Duodenal mucosa (tissue), 2 donors: ENCODE measurements at regions not wholly inside any gene's neighbourhood (a gene's known extent, or its start where the extent isn't known, plus 50 kb on each side); places are given as distances from the start of the nearest gene placed in this dataset.

Experiments
- H3K27ac ChIP-seq: one replicate; pipeline ENCODE4 v1.7.0; 2013; ENCODE audit warnings: low read depth, low read length
- H3K27me3 ChIP-seq, 2 donors: one replicate each; pipeline ENCODE4 v1.7.0; 2013; ENCODE audit warnings: low read length in 2 of 2, control low read depth in 1 of 2; ENCODE audit not compliant: insufficient read depth in 2 of 2, control insufficient read depth in 1 of 2
- H3K36me3 ChIP-seq, 2 donors: one replicate each; pipeline ENCODE4 v1.7.0; 2013; ENCODE audit warnings: low read length in 2 of 2, control low read depth in 1 of 2; ENCODE audit not compliant: insufficient read depth in 2 of 2, control insufficient read depth in 1 of 2
- H3K4me1 ChIP-seq, 2 donors: one replicate each; pipeline ENCODE4 v1.7.0; 2013; ENCODE audit warnings: low read length in 2 of 2, control low read depth in 1 of 2; ENCODE audit not compliant: insufficient read depth in 2 of 2, control insufficient read depth in 1 of 2
- H3K4me3 ChIP-seq, 2 donors: one replicate each; pipeline ENCODE4 v1.7.0; 2013; ENCODE audit warnings: low read length in 2 of 2, low read depth in 1 of 2
- H3K9ac ChIP-seq, 2 donors: one replicate each; pipeline ENCODE4 v1.7.0; 2013; ENCODE audit warnings: low read length in 2 of 2, low read depth in 1 of 2
- H3K9me3 ChIP-seq, 2 donors: one replicate each; pipeline ENCODE4 v1.7.0; 2013; ENCODE audit warnings: low read length in 2 of 2, control low read depth in 1 of 2; ENCODE audit not compliant: control insufficient read depth in 1 of 2

DNA sequence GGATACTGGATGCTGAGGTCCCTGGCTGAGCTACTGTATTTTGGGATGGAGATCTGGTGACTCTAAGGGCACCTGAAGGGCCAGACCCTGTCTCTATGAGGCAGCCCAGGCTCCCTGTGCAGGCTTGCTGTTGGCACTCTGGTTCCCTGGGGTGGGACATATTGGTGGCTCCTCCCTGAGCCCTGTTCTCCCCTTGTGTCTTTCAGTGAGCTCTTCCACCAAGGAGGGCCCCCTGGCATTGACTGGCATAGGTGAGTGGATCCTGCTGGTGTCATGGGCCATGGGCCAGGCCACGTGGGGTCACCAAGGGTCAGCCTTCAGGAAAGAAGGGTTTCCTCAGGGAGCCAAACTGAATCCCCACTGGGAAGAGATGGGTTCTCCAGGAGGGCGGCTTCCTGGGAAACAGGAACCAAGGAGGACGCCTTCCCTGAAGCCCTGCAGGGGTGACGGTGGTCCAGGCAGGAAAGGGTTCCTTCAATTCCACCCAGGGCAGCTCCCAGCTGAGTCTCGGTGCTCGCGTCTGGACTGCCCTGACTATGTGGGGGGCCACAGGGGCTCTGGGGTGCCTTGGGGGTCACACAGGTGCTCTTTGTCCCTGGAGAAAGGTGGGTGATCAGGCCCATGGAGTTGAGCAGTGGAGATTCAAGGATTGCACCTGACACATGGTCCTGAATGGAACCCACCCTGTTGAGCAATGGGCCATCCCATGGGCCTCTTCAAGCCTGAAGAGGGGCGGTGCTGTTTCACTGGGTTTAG is 220.4 kb downstream of the SNRPN start:
- peaks cover 65 to 81% of the 10 kb centered on the region in 2 donors for H3K9me3 ChIP-seq
- no peaks in the 10 kb centered on the region for H3K4me1 ChIP-seq
- H3K9ac ChIP-seq = no peak overlapping the region
- no peaks in the 10 kb centered on the region for H3K27me3 ChIP-seq
- H3K36me3 ChIP-seq = no peaks in the 10 kb centered on the region
- H3K27ac ChIP-seq = no peak overlapping the region
- no peak overlapping the region for H3K4me3 ChIP-seq

DNA sequence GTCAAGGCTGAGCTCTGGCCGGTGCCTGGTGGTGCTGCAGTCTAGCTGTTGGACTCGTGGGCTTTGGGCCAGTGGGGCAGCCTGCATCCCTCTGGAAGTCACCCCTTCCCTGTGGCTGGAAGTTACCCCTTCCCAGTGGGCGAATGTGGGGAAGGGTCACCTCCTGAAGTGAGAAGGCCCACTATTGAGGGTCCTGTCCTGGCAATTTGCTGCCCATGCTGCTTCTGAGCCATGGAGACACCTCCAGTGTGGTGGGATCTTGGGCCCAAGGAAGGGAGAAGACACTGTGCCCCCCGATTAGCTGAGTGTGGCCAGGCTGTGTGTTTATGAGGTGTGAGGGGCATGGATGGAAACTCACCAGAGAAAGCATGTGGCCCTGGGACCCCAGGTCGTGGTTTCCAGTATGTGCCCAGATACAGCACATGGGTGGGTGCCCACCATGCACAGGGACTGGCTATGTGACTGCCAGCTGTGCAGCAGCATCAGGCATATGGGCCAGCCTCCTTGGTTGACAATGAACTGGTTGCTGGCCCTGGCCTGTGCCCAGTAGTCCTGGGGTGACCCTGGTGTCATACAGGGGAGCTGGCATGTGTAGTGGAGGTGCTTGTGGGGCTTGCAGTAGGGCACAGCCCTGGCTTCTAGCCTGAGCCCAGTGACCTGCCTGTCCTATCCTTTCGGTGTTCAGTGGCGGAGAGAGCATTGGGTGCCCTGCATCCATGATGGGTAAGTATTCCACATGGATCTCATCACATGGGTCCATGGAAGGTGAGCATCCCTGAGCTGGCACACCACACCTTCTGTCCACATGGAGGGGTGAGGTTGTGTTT is 221.2 kb downstream of the SNRPN start:
- Histone ChIP-seq H3K9me3 (peaks cover 68 to 83% of the 10 kb centered on the region in 2 donors), H3K36me3 (no peaks in the 10 kb centered on the region), H3K9ac (no peak overlapping the region), H3K4me1 (no peaks in the 10 kb centered on the region), H3K27ac (no peak overlapping the region), H3K4me3 (no peak overlapping the region), H3K27me3 (no peaks in the 10 kb centered on the region)

DNA sequence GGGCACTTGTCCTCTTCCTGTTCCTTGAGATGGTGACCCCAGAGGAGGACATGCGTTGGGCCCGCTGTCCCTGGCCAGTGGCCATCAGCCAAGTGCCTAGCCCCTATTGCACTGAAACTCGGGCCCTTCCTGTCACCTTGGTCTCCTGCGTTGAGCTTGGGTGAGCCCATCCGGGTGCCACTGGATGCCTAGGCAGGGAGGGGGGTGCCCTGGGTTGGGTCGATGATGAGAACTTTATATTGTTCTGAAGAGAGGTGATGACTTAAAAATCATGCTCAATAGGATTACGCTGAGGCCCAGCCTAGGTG is 221.8 kb downstream of the SNRPN start:
- Histone ChIP-seq H3K4me1 (no peaks in the 10 kb centered on the region), H3K27ac (no peak overlapping the region), H3K9ac (no peak overlapping the region), H3K9me3 (peaks cover 67 to 83% of the 10 kb centered on the region in 2 donors), H3K36me3 (no peaks in the 10 kb centered on the region), H3K4me3 (no peak overlapping the region), H3K27me3 (no peaks in the 10 kb centered on the region)

DNA sequence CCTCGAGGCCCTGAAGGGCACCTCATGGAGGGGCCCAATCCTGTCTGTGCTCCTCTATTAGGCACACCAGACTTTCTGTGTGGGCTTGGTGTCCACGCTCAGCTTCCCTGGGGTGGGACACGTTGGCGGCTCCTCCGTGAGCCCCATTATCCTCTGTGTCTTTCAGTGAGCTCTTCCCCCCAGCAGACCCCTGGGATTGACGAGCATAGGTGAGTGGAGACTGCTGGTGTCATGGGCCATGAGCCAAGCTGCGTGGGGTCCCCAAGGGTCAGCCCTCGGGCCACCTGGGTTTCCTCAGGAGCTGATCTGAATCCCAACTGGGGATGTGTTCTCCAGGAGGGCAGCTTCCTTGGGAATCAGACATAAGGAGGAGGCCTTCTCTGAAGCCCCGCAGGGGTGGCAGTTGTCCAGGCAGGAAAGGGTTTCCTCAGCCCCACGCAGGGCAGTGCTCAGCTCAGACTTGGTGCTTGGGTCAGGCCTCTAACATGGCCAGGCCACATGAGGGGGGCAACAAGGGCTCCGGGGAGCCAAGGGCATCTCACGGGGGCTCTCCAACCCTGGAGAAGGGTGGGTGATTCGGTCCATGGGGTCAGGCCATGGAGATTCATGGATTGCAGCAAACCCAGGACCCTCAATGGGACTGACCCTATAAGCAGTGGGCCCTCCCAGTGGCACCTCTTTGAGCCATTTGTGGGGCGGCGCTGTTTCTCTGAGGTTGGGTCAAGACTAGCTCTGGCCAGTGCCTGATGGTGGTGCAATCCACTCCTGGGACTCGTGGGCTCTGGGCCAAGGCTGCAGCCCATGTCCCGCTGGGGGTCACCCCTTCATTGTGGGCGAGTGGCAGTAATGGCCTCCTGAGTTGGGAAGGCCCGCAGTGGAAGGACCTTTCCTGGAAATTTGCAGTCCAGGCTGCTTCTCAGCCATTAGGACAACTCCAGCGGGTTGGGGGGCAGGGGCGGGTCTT is 222.5 kb downstream of the SNRPN start:
- Histone ChIP-seq H3K9ac (no peak overlapping the region), H3K36me3 (no peaks in the 10 kb centered on the region), H3K4me3 (no peak overlapping the region), H3K27me3 (no peaks in the 10 kb centered on the region), H3K27ac (no peak overlapping the region), H3K4me1 (no peaks in the 10 kb centered on the region), H3K9me3 (peaks cover 67 to 79% of the 10 kb centered on the region in 2 donors)

DNA sequence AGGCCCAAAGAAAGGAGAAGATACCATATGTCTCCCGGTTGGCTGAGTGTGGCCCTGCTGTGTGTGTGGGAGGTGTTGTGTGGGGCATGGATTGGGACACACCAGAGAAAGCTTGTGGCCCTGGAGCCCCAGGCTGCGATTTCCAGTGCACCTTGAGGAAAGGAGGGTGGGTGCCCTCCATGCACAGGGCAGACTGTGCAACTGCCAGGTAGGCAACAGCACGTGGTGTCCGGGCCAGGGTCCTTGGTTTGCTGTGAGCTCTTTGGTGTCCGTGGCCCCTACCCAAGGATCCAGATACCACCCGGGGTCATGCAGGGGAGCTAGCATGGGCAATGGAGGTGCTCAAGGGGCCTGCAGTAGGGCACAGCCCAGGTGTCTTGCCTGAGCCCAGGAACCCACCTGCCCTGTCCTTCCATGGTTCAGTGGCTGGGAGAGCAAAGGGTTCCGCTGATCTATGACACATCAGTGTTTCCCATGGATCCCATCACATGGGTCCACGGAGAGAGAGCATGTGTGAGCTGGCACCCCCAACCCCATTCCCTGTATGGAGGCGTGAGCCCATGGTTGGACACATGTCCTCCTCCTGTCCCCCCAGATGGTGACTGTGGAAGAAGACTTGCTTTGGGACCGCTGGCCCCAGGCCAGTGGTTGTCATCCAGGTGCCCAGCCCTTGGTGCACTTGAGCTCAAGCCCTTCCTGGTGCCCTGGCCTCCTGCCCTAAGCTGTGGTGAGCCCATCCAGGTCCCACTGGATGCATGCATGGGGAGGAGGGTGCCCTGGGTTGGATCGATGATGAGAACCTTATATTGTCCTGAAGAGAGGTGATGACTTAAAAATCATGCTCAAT is 223.4 kb downstream of the SNRPN start:
- H3K9me3 ChIP-seq = peaks cover 68 to 78% of the 10 kb centered on the region in 2 donors
- no peak overlapping the region for H3K27ac ChIP-seq
- H3K9ac ChIP-seq = no peak overlapping the region
- no peak overlapping the region for H3K4me3 ChIP-seq
- H3K4me1 ChIP-seq = no peaks in the 10 kb centered on the region
- no peaks in the 10 kb centered on the region for H3K36me3 ChIP-seq
- H3K27me3 ChIP-seq = no peaks in the 10 kb centered on the region

DNA sequence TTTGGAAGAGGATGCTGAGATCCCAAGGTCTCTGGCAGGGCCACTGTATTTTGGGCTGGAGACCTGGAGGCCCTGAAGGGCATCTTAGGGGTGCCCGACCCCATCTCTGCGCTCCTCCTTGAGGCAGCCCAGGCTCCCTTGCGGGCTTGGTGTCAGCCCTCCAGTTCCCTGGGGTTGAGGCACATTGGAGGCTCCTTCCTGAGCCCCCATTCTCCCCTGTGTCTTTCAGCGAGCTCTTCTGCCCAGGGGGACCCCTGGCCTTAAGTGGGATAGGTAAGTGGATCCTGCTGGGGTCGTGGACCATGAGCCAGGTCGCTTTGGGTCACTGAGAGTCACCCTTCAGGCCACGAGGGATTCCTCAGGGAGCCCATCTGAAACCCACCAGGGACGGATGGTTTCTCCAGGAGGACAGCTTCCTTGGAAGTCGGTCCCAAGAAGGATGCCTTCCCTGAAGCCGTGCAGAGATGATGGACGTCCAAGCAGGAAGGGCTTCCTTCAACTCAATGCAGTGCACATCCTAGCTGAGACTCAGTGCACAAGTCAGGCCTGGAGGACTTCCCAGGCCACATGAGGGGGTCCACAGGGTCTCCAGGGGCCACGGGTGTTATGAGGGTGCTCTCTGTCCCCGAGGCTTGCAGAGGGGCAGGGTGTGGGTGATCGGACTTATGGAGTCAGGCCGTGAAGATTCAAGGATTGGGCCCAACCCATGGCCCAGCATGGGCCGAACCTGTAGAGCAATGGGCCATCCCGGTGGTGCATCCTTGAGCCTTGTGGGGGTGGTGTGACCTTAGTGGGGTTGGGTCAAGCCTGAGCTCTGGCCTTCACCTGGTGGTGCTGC is 224.3 kb downstream of the SNRPN start:
- peaks cover 66 to 81% of the 10 kb centered on the region in 2 donors for H3K9me3 ChIP-seq
- no peaks in the 10 kb centered on the region for H3K36me3 ChIP-seq
- no peaks in the 10 kb centered on the region for H3K4me1 ChIP-seq
- no peak overlapping the region for H3K27ac ChIP-seq
- H3K9ac ChIP-seq = no peak overlapping the region
- H3K4me3 ChIP-seq = no peak overlapping the region
- H3K27me3 ChIP-seq = no peaks in the 10 kb centered on the region

DNA sequence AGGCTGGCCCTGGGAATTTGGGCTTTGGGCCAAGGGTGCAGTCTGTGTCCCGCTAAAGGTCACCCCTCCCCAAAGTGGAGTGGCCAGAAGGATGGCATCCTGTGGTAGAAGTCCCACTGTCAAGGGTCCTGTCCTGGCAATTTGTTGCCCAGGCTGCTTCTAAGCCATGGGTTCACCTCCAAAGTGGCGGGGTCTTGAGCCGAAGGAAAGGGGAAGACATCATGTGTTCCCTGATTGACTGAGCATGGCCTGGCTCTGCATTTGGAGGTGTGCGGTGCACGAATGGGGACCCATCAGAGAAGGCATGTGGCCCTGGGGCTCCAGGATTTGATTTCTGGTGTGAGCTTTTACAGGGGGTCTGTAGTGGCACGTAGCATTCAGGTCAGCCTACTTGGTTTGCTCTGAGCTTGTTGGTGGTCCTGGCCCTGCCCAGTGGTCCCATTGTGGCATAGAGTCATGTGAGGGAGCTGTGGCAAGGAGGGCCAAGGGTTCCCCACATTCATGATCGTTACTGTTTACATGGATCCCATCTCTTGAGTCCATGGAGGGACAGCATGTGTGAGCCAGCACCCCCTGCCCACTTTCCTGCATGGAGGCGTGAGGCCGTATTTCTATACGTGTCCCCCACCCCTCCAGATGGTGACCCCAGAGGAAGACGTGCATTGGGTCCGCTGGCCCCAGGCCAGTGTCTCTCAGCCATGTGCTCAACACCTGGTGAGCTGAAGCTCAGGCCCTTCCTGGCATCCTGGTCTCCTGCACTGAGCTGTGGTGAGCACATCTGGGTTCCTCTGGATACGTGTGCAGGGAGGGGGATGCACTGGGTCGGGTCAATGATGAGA is 225.1 kb downstream of the SNRPN start:
- Histone ChIP-seq H3K27ac (no peak overlapping the region), H3K36me3 (no peaks in the 10 kb centered on the region), H3K9me3 (peaks cover 74 to 83% of the 10 kb centered on the region in 2 donors), H3K4me1 (no peaks in the 10 kb centered on the region), H3K27me3 (no peaks in the 10 kb centered on the region), H3K4me3 (no peak overlapping the region), H3K9ac (no peak overlapping the region)

DNA sequence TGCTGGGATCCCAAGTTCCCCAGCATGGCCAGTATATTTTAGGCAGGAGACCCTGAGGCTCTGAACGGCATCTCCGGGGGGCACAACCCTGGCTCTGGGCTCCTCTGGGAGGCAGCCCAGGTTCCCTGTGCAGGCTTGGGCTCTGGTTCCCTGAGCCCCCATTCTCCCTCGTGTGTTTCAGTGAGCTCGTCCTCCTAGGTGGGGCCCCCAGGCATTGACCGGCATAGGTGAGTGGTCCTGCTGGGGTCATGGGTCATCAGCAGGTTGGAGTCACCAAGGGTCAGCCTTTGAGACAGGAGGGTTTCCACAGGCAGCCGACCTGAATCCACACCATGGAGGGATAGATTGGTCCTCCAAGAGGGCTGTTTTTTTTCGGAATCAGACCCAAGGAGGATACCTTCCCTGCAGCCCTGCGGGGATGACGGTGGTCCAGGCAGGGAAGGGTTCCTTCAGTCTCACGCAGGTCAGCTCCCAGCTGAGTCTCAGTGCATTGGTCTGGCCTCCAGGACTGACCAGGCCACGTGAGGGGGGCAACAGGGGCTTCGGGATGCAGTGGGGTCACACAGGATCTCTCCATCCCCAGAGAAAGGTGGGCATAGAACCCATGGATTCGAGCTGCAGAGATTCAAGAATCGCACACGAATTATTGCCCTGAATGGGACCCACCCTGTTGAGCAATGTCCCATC is 226.0 kb downstream of the SNRPN start:
- Histone ChIP-seq H3K27ac (no peak overlapping the region), H3K27me3 (no peaks in the 10 kb centered on the region), H3K9me3 (peaks cover 71 to 80% of the 10 kb centered on the region in 2 donors)

More for the DNA sequence above, 226.0 kb downstream of the SNRPN start:
- H3K4me1 ChIP-seq = no peaks in the 10 kb centered on the region
- no peak overlapping the region for H3K4me3 ChIP-seq
- no peaks in the 10 kb centered on the region for H3K36me3 ChIP-seq
- H3K9ac ChIP-seq = no peak overlapping the region
